ENCODE measurements at regions not wholly inside any gene's neighbourhood (a gene's known extent, or its start where the extent isn't known, plus 50 kb on each side); places are given as distances from the start of the nearest gene placed in this dataset.
"Not testable (repeated sequence)": the region's sequence is repeated elsewhere in the genome, so short reads cannot be mapped to it uniquely, and the experiment has no call there.

- TF ChIP-seq, protein P1, sequence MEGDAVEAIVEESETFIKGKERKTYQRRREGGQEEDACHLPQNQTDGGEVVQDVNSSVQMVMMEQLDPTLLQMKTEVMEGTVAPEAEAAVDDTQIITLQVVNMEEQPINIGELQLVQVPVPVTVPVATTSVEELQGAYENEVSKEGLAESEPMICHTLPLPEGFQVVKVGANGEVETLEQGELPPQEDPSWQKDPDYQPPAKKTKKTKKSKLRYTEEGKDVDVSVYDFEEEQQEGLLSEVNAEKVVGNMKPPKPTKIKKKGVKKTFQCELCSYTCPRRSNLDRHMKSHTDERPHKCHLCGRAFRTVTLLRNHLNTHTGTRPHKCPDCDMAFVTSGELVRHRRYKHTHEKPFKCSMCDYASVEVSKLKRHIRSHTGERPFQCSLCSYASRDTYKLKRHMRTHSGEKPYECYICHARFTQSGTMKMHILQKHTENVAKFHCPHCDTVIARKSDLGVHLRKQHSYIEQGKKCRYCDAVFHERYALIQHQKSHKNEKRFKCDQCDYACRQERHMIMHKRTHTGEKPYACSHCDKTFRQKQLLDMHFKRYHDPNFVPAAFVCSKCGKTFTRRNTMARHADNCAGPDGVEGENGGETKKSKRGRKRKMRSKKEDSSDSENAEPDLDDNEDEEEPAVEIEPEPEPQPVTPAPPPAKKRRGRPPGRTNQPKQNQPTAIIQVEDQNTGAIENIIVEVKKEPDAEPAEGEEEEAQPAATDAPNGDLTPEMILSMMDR (IDR thresholded peaks at IDR 0.05): not testable (repeated sequence)
- TF ChIP-seq POLR2A, EP300 (IDR thresholded peaks at IDR 0.05): not testable (repeated sequence)
Observed at GRCh38 chr3:6030648-6031047, 830.3 kb upstream of the GRM7 start.
